Activated naive CD4-positive, alpha-beta T cell treated with anti-CD3 and anti-CD28 coated beads, Interleukin-2, amount 50 U/mL, for 16 hours (primary cell): ENCODE measurements at regions not wholly inside any gene's neighbourhood (a gene's known extent, or its start where the extent isn't known, plus 50 kb on each side); places are given as distances from the start of the nearest gene placed in this dataset.

Source experiments
- DNase-seq: peaks from one replicate; pipeline ENCODE4 v3.0.0-alpha.2; 2020

GRCh38 chr10:4569151-4569550 lies 256.9 kb upstream of the AKR1E2 start:
- no peak for DNase-seq

- DNase-seq: no peak
Observed at GRCh38 chr10:4568731-4569130, 257.3 kb upstream of the AKR1E2 start.

- no peak for DNase-seq
Observed at GRCh38 chr10:4568086-4568485, 257.9 kb upstream of the AKR1E2 start.

DNA sequence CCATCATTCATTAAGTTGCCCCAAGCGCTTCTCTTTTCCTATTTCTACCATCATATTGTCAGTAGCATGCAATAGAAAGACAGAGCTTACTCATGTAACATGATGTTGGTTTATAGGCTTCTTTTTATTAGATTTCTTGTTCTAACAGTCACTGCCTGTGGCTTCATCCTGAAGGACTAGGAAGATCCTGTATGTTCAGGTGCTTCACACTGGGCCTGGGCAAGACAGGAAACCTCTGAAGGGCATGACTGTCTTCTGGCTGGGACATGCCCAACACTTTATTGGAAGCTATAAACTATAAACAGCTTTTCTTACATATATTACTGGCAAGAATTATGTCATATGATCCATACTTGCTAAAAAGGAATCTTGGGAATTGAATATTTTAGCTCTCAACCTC lies 258.4 kb upstream of the AKR1E2 start:
- no peak for DNase-seq

DNA sequence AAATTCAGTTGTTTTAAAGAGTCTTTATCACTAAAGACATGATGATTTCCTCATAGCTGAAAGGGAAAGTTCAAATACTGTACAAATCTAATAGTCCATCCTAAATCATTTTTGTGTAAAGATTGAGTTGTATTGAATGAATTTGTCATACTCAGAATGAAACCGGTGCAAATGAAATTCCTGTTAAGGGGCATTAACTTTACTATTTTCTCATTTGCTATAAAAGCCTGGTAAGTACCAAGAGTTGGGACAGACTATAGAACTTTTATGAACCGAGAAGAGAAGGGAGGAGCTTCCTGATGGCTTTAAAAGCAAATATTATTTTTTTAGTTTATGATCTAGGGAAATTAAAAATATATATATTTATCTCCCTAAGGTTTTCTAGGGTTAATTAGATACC lies 260.0 kb upstream of the AKR1E2 start:
- DNase-seq: no peak

GRCh38 chr10:4561296-4561695 lies 264.7 kb upstream of the AKR1E2 start:
- no peak for DNase-seq

GRCh38 chr10:4557469-4557868 lies 268.5 kb upstream of the AKR1E2 start:
- no peak for DNase-seq

DNA sequence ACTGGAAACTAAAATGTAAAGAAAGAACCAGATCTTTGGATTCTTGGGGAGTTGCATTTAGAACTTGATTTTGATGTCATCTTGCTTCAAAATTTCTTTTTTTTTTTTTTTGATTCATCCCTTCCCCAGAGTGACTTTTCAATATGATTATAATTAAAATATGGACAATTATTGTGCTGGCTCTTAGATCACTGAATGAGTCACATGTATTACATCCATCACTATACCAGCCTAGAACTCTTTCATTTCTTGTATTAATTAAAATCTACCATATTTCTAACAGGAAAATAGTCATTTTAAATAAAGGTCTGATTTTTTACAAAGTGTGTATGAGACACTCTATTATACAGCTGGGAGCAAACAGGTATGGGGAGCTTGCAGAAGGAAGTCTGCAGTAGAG lies 269.5 kb upstream of the AKR1E2 start:
- no peak for DNase-seq

- DNase-seq: no peak
Observed at GRCh38 chr10:4555920-4556319, 270.1 kb upstream of the AKR1E2 start.

- DNase-seq: no peak
Observed at GRCh38 chr10:4549139-4549653, 276.8 kb upstream of the AKR1E2 start.

DNA sequence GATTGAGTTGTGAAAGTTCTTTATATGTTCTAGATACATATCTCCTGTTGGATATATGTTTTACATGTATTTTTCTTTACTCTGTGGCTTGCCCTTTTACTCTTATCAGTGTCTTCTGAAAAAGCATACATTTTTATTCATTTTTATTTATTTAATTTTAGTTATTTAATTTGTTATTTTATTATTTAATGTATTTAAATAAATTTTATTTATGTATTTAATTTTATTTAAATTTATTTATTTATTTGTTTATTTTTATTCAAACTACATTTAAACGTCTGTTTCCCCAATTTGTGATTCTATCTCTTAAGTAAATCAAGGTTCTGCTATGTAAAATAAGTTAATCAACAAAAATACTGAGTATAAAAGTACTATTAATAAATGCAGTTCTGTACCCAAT lies 279.1 kb upstream of the AKR1E2 start:
- no peak for DNase-seq

DNA sequence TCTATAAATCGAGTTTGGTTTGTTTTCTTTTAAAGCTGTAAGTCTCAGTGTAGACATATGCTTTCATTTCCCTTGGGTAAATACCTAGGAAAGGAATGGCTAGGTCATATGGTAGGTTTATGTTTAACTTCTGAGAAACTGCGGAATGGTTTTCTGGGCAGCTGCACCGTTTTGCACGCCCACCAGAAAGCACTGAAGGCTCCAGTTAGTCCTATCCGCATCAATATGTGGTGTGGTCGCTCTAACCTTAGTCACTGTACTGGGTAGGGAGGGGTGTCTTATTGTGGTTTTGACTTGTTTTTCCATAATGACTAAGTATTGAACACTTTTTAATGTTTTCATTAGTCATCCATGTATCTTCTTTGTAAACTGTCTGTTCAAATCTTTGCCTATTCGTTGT lies 279.5 kb upstream of the AKR1E2 start:
- DNase-seq: peak; percentile 11

DNA sequence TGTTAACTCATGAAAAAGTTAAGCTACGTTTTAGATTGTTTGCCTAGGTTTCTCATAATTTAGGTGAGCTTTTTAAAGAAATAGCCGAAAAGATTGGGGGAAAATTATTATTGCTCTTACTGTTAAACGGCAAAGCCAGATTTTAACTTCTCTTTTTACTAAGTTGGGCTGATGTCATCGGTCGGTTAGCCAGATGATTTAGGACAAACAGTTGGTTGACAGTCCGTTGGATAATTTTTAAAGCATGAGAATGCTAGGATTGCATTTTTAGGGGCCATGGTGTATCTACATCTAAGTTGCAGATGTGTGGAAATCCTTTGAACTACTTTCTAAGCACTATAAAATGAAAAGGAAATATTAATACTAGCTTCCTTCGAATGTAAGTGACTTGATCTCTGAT lies 280.9 kb upstream of the AKR1E2 start:
- DNase-seq: no peak

- DNase-seq: no peak
Observed at GRCh38 chr10:4543938-4544533, 282.0 kb upstream of the AKR1E2 start.

- no peak for DNase-seq
Observed at GRCh38 chr10:4541292-4541691, 284.7 kb upstream of the AKR1E2 start.

DNA sequence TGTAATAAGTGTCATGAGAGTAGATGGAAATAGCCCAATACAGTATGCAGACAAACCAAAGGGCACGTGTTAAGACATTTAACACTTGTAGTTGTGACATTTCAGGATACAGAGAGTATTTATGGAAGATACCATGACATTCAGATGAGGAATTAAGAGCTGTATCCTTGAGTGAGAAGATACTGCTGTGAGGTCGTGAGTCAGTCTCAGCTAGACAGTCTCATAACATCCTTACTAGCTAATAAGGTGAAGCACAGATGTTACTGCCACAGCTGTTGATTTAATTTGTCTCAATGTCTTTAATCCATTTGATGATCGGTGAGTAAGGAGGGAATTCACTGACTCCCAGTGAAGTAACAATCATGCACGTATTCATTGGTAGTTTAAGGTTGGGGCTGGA lies 288.0 kb upstream of the AKR1E2 start:
- DNase-seq: no peak

- DNase-seq: no peak
Observed at GRCh38 chr10:4535521-4535920, 290.5 kb upstream of the AKR1E2 start.

- DNase-seq: no peak
Observed at GRCh38 chr10:4533621-4534020, 292.4 kb upstream of the AKR1E2 start.

GRCh38 chr10:4532976-4533375 lies 293.0 kb upstream of the AKR1E2 start:
- no peak for DNase-seq

DNA sequence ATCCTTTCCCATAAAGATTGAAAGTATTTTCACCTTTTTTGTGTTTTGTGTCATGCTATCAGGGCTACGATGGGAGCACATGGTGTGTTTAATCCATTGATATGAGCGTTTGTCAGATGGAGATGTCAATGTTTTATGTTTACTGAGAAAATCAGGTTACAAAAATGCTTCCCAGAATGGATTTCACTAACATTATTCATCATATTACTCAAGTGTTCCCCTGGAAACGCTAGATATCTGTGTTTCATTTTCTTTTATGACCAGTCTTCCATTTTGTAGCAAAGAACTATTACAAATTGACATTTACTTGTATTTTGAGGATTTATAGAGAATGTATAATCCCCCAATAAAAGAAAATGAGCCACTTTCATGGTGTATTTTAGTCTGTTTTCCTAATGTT lies 293.5 kb upstream of the AKR1E2 start:
- DNase-seq: no peak

GRCh38 chr10:4532011-4532410 lies 294.0 kb upstream of the AKR1E2 start:
- DNase-seq: no peak

- no peak for DNase-seq
Observed at GRCh38 chr10:4529266-4529665, 296.7 kb upstream of the AKR1E2 start.

GRCh38 chr10:4527281-4527970 lies 298.6 kb upstream of the AKR1E2 start:
- no peak for DNase-seq

DNA sequence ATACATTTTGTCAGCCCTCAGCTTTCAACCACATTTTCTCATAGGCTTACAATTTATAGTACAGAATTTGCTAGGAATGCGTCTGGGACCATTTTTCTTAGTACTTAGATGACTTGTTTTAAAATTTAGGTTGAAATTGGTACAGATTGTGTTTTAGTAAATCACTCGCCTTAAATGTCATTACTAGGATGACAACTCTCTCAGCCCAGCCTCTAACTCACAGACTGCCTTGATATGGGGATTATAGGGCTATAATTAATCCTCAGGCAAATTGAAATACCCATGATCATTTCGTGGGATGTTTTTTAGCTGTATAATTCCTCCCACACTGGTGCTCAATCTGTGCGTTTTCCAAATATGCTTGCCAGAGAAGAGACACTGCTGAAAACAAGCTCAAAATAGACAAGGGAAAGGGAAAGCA lies 299.7 kb upstream of the AKR1E2 start:
- DNase-seq: no peak

- DNase-seq: no peak
Observed at GRCh38 chr10:4525103-4525502, 300.9 kb upstream of the AKR1E2 start.
